GM23338 (cell line): ENCODE measurements at regions not wholly inside any gene's neighbourhood (a gene's known extent, or its start where the extent isn't known, plus 50 kb on each side); places are given as distances from the start of the nearest gene placed in this dataset.

ENCODE experiments used
- CTCF ChIP-seq, 2 experiments: fragments of 200-600 bp in 1 of 2; sonication (generic) in 1 of 2; conservative IDR thresholded peaks; 2 replicates each; pipeline versions ENCODE4 v1.5.1 to v1.6.1; 2016 to 2017; ENCODE audit warnings: antibody characterized with exemption in 2 of 2, low read depth in 2 of 2, mild to moderate bottlenecking in 2 of 2, moderate library complexity in 1 of 2
- ETS1 ChIP-seq: IDR thresholded peaks from 2 replicates; pipeline ENCODE4 v1.6.1; 2016; ENCODE audit warnings: antibody characterized with exemption
- EZH2 ChIP-seq: fragments of 200-600 bp; sonication (generic); IDR thresholded peaks from one replicate; pipeline ENCODE4 v1.8.0; 2017; ENCODE audit warnings: antibody characterized with exemption, mild to moderate bottlenecking, low read depth; ENCODE audit not compliant: unreplicated experiment
- POLR2AphosphoS5 ChIP-seq: IDR thresholded peaks from 2 replicates; pipeline ENCODE4 v1.6.1; 2016; ENCODE audit warnings: antibody characterized with exemption, low read depth
- REST ChIP-seq: IDR thresholded peaks from one replicate; pipeline ENCODE4 v1.6.1; 2018; ENCODE audit warnings: antibody characterized with exemption; ENCODE audit not compliant: unreplicated experiment

- no peak for TF ChIP-seq CTCF (conservative IDR thresholded peaks at IDR 0.05; ENCODE audit: low read depth in 2 of 2)
- no peak for TF ChIP-seq ETS1
- TF ChIP-seq POLR2AphosphoS5: no peak
- no peak for TF ChIP-seq EZH2
- TF ChIP-seq REST: no peak
Observed at GRCh38 chr6:122098201-122098678, 301.2 kb upstream of the HSF2 start.
